Loucy (cell line): ENCODE measurements at regions not wholly inside any gene's neighbourhood (a gene's known extent, or its start where the extent isn't known, plus 50 kb on each side); places are given as distances from the start of the nearest gene placed in this dataset.
"Not testable (repeated sequence)": the region's sequence is repeated elsewhere in the genome, so short reads cannot be mapped to it uniquely, and the experiment has no call there.

ENCODE experiments used
- H2AFZ ChIP-seq: fragments of 200-600 bp; sonication (generic); 2 replicates; pipeline ENCODE4 v1.6.0; 2016; ENCODE audit warnings: antibody characterized with exemption, mild to moderate bottlenecking, low read length, moderate library complexity
- H3F3A ChIP-seq: fragments of 200-600 bp; 2 replicates; pipeline ENCODE4 v1.6.0; 2016; ENCODE audit warnings: antibody characterized with exemption, low read depth, mild to moderate bottlenecking
- H3K27me3 ChIP-seq: fragments of 200-600 bp; sonication (generic); 2 replicates; pipeline ENCODE4 v1.6.1; 2014; ENCODE audit warnings: low read length, mild to moderate bottlenecking; ENCODE audit not compliant: insufficient read depth, poor library complexity, severe bottlenecking
- H3K36me3 ChIP-seq: fragments of 200-600 bp; sonication (generic); 2 replicates; pipeline ENCODE4 v1.6.1; 2016; ENCODE audit warnings: low read length; ENCODE audit not compliant: insufficient read depth
- H3K4me1 ChIP-seq: fragments of 200-600 bp; sonication (generic); 2 replicates; pipeline ENCODE4 v1.5.1; 2014; ENCODE audit warnings: low read length, mild to moderate bottlenecking; ENCODE audit not compliant: insufficient read depth, poor library complexity, severe bottlenecking
- H3K4me2 ChIP-seq: fragments of 200-600 bp; sonication (generic); 2 replicates; pipeline ENCODE4 v1.6.0; 2014; ENCODE audit warnings: antibody characterized with exemption, low read length, low read depth, mild to moderate bottlenecking; ENCODE audit not compliant: poor library complexity, severe bottlenecking
- H3K4me3 ChIP-seq: fragments of 200-600 bp; sonication (generic); 2 replicates; pipeline ENCODE4 v1.5.1; 2014; ENCODE audit warnings: low read length, mild to moderate bottlenecking, mixed read lengths; ENCODE audit not compliant: poor library complexity, severe bottlenecking
- H3K79me2 ChIP-seq: fragments of 200-600 bp; sonication (generic); 2 replicates; pipeline ENCODE4 v1.6.1; 2014; ENCODE audit warnings: low read length; ENCODE audit not compliant: insufficient read depth
- H3K9ac ChIP-seq: fragments of 200-600 bp; sonication (generic); 2 replicates; pipeline ENCODE4 v1.6.0; 2014; ENCODE audit warnings: mild to moderate bottlenecking, low read depth, low read length, moderate library complexity; ENCODE audit not compliant: poor library complexity, severe bottlenecking
- H3K9me2 ChIP-seq: fragments of 200-600 bp; sonication (generic); replicated peaks from 2 replicates; pipeline ENCODE4 v1.6.1; 2016; ENCODE audit warnings: low read depth, low read length, mixed read lengths
- H3K9me3 ChIP-seq: fragments of 200-600 bp; sonication (generic); 2 replicates; pipeline ENCODE4 v1.6.1; 2014; ENCODE audit warnings: mild to moderate bottlenecking, antibody characterized with exemption, low read length, low read depth; ENCODE audit not compliant: insufficient read depth
- H4K20me1 ChIP-seq: fragments of 200-600 bp; sonication (generic); 2 replicates; pipeline ENCODE4 v1.6.0; 2014; ENCODE audit warnings: antibody characterized with exemption, low read length, mild to moderate bottlenecking; ENCODE audit not compliant: insufficient read depth, poor library complexity, severe bottlenecking
- CTCF ChIP-seq: fragments of 200-600 bp; sonication (generic); conservative IDR thresholded peaks from 2 replicates; pipeline ENCODE4 v1.5.1; 2014; ENCODE audit warnings: mild to moderate bottlenecking, antibody characterized with exemption, low read length
- EZH2phosphoT487 ChIP-seq: fragments of 200-600 bp; IDR thresholded peaks from 2 replicates; pipeline ENCODE4 v1.6.1; 2018; ENCODE audit warnings: antibody characterized with exemption, mild to moderate bottlenecking, moderate library complexity, borderline replicate concordance

DNA sequence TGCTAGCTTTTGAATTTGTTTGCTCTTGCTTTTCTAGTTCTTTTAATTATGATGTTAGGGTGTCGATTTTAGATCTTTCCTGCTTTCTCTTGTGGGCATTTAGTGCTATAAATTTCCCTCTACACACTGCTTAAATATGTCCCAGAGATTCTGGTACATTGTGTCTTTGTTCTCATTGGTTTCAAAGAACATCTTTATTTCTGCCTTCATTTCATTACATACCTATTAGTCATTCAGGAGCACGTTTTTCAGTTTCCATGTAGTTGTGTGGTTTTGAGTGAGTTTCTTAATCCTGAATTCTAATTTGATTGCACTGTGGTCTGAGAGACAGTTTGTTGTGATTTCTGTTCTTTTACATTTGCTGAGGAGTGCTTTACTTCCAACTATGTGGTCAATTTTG, 51.2 kb upstream of the MB21D2 start:
- H3K79me2 ChIP-seq, H3K9me2 ChIP-seq, H3K4me2 ChIP-seq, H4K20me1 ChIP-seq, H3K27me3 ChIP-seq, H3K9ac ChIP-seq, H3K36me3 ChIP-seq, H3K4me1 ChIP-seq, H3K9me3 ChIP-seq, H2AFZ ChIP-seq, H3F3A ChIP-seq, H3K4me3 ChIP-seq: not testable (repeated sequence)

- Histone ChIP-seq H3K9me2 (no peaks in the 10 kb centered on the region), H3K27me3 (no peaks in the 10 kb centered on the region), H3K4me1 (no peaks in the 10 kb centered on the region), H3K4me3 (no peak overlapping the region), H3K9ac (no peak overlapping the region), H3K4me2 (no peak overlapping the region), H4K20me1 (no peaks in the 10 kb centered on the region), H3K79me2 (no peaks in the 10 kb centered on the region), H3K9me3 (no peaks in the 10 kb centered on the region), H2AFZ (no peak overlapping the region), H3K36me3 (no peaks in the 10 kb centered on the region), H3F3A (no peaks in the 10 kb centered on the region)
- TF ChIP-seq EZH2phosphoT487 (no peak), CTCF (no peak)
These were observed 63.0 kb upstream of the MB21D2 start for GRCh38 chr3:192980632-192981031.

- no peaks in the 10 kb centered on the region for H3K9me2 ChIP-seq
- no peak overlapping the region for H2AFZ ChIP-seq
These were observed 68.7 kb upstream of the MB21D2 start for GRCh38 chr3:192986379-192986778.

More at GRCh38 chr3:192986379-192986778, 68.7 kb upstream of the MB21D2 start:
- no peaks in the 10 kb centered on the region for H3K4me1 ChIP-seq
- no peaks in the 10 kb centered on the region for H3F3A ChIP-seq
- no peak overlapping the region for H3K9ac ChIP-seq
- H3K79me2 ChIP-seq = no peaks in the 10 kb centered on the region
- TF ChIP-seq EZH2phosphoT487 = no peak
- TF ChIP-seq CTCF = no peak
- H3K36me3 ChIP-seq = no peaks in the 10 kb centered on the region
- H3K9me3 ChIP-seq = no peaks in the 10 kb centered on the region
- no peak overlapping the region for H3K4me2 ChIP-seq
- no peaks in the 10 kb centered on the region for H3K27me3 ChIP-seq
- no peaks in the 10 kb centered on the region for H4K20me1 ChIP-seq
- no peak overlapping the region for H3K4me3 ChIP-seq
